HepG2 (cell line): ENCODE measurements at regions not wholly inside any gene's neighbourhood (a gene's known extent, or its start where the extent isn't known, plus 50 kb on each side); places are given as distances from the start of the nearest gene placed in this dataset.

Experiments used
- ATAC-seq: fragments of 200-7000 bp; cut with Tn5 transposase; 3 replicates; pipeline ENCODE4 v1.9.1; 2020; ENCODE audit warnings: mild to moderate bottlenecking, moderate library complexity
- BruUV-seq: library from RNA; stranded (reverse); fragments of 400-500 nt; replicated peaks from 2 replicates; lab custom pipeline; 2021; lab: Mats Ljungman, UMichigan
- CTCF ChIA-PET: fragments of 300-600 bp; formaldehyde crosslinking; extraction: SDS; loops from one replicate; lab custom pipeline; 2021; ENCODE audit warnings: low total read pairs, inconsistent platforms, low intra/inter-chr PET ratio; lab: Yijun Ruan, JAX
- POLR2A ChIA-PET: fragments of 350-600 bp; sonication (Branson Sonifier 250); formaldehyde crosslinking; loops from one replicate; lab custom pipeline; 2020; ENCODE audit warnings: antibody characterized with exemption, inconsistent platforms; lab: Yijun Ruan, JAX
- DNase-seq: peaks from one replicate; pipeline ENCODE4 v3.0.0-alpha.2; 2015; ENCODE audit warnings: low spot score
- FAIRE-seq: peaks from 3 replicates; lab custom pipeline; 2011; peaks lifted over from hg19 to GRCh38; lab: Jason Lieb, UNC
- H2AFZ ChIP-seq: one replicate; pipeline ENCODE4 v1.6.1; 2011; ENCODE audit warnings: low read length, inconsistent platforms
- H3K27ac ChIP-seq: fragments of 300-600 bp; 3 replicates; pipeline ENCODE4 v1.8.0; 2011; ENCODE audit warnings: mixed run types, mild to moderate bottlenecking, mixed read lengths, low read length, inconsistent platforms; ENCODE audit not compliant: insufficient read depth; ENCODE audit errors: extremely low read length
- H3K27me3 ChIP-seq, 2 experiments: fragments of 200-600 bp in 1 of 2; 2 replicates in 1 of 2; 3 replicates in 1 of 2; pipeline versions ENCODE4 v1.6.0 to v1.8.0; 2011; ENCODE audit warnings: low read length in 2 of 2, mild to moderate bottlenecking in 2 of 2, moderate library complexity in 2 of 2, inconsistent platforms in 1 of 2; ENCODE audit not compliant: insufficient read depth in 2 of 2, control insufficient read depth in 1 of 2
- H3K36me3 ChIP-seq, 2 experiments: fragments of 200-600 bp in 1 of 2; replicated peaks in 1 of 2; 2 replicates in 1 of 2; 3 replicates in 1 of 2; pipeline versions ENCODE4 v1.5.1 to v1.8.0; 2011; ENCODE audit warnings: low read length in 2 of 2, inconsistent platforms in 1 of 2; ENCODE audit not compliant: insufficient read depth in 2 of 2, control insufficient read depth in 1 of 2
- H3K4me1 ChIP-seq: 2 replicates; pipeline ENCODE4 v1.5.1; 2012; ENCODE audit warnings: low read length, inconsistent platforms; ENCODE audit not compliant: insufficient read depth
- H3K4me2 ChIP-seq: 2 replicates; pipeline ENCODE4 v1.6.0; 2011; ENCODE audit warnings: low read depth, low read length, inconsistent platforms
- H3K4me3 ChIP-seq, 3 experiments: fragments of 200-600 bp in 1 of 3; sonication (generic), shearing (Covaris generic) in 1 of 3; replicated peaks in 1 of 3; 2 replicates each; pipeline ENCODE4 v1.5.1; 2011 to 2016; ENCODE audit warnings: low read length in 3 of 3, inconsistent platforms in 2 of 3, low read depth in 2 of 3, mild to moderate bottlenecking in 2 of 3, control low read depth in 1 of 3, mixed read lengths in 1 of 3; ENCODE audit not compliant: insufficient read depth in 1 of 3
- H3K79me2 ChIP-seq: one replicate; pipeline ENCODE4 v1.6.1; 2011; ENCODE audit warnings: low read length, inconsistent platforms; ENCODE audit not compliant: insufficient read depth
- H3K9ac ChIP-seq: 2 replicates; pipeline ENCODE4 v1.6.0; 2011; ENCODE audit warnings: mild to moderate bottlenecking, low read depth, low read length, inconsistent platforms; ENCODE audit not compliant: insufficient read depth
- H3K9me3 ChIP-seq: 2 replicates; pipeline ENCODE4 v1.5.1; 2012; ENCODE audit warnings: mild to moderate bottlenecking, low read length
- H4K20me1 ChIP-seq: 2 replicates; pipeline ENCODE4 v1.6.0; 2011; ENCODE audit warnings: inconsistent platforms, mild to moderate bottlenecking, low read length, moderate library complexity; ENCODE audit not compliant: insufficient read depth
- FOSL2 ChIP-seq: sonication (generic); formaldehyde crosslinking; IDR thresholded peaks from 2 replicates; pipeline ENCODE4 v1.4.0; 2020; ENCODE audit warnings: missing genetic modification reagents
- GATA4 ChIP-seq: sonication (generic); IDR thresholded peaks from 2 replicates; pipeline ENCODE4 v1.6.1; 2016; ENCODE audit warnings: antibody characterized with exemption, low read depth, borderline replicate concordance
- HIVEP1 ChIP-seq: sonication (generic); formaldehyde crosslinking; IDR thresholded peaks from 2 replicates; pipeline ENCODE4 v1.4.0; 2020; ENCODE audit warnings: mild to moderate bottlenecking, missing genetic modification reagents
- MBD4 ChIP-seq: IDR thresholded peaks from 2 replicates; pipeline ENCODE4 v1.6.1; 2012; ENCODE audit warnings: low read length, inconsistent platforms, borderline replicate concordance
- MYNN ChIP-seq: sonication (generic); formaldehyde crosslinking; IDR thresholded peaks from 2 replicates; pipeline ENCODE4 v1.4.0; 2020; ENCODE audit warnings: mild to moderate bottlenecking, low read depth, missing genetic modification reagents
- NR1H2 ChIP-seq: sonication (generic); formaldehyde crosslinking; IDR thresholded peaks from 2 replicates; pipeline ENCODE4 v1.8.1; 2022; ENCODE audit warnings: low read depth, missing genetic modification reagents, borderline replicate concordance
- SOX6 ChIP-seq, 2 experiments: fragments of 450-650 bp in 1 of 2; sonication (generic) in 1 of 2; formaldehyde crosslinking in 1 of 2; IDR thresholded peaks; 2 replicates each; pipeline versions ENCODE4 v1.4.0 to v1.6.1; 2017 to 2020; ENCODE audit warnings: antibody characterized with exemption in 1 of 2, mild to moderate bottlenecking in 1 of 2, missing genetic modification reagents in 1 of 2
- TOE1 ChIP-seq: sonication (generic); formaldehyde crosslinking; IDR thresholded peaks from 2 replicates; pipeline ENCODE4 v1.4.0; 2020; ENCODE audit warnings: mild to moderate bottlenecking, missing genetic modification reagents
- YEATS2 ChIP-seq: sonication (generic); formaldehyde crosslinking; IDR thresholded peaks from 2 replicates; pipeline ENCODE4 v1.4.0; 2020; ENCODE audit warnings: missing genetic modification reagents, borderline replicate concordance
- ZNF30 ChIP-seq: sonication (generic); formaldehyde crosslinking; IDR thresholded peaks from 2 replicates; pipeline ENCODE4 v1.5.0; 2020; ENCODE audit warnings: mild to moderate bottlenecking, missing genetic modification reagents
- WGBS: methylation state at CpG from one replicate; pipeline ENCODE4 v1.1.6; 2017; ENCODE audit warnings: low lambda C conversion rate; 5-methylcytosine and 5-hydroxymethylcytosine counted together
- in situ Hi-C: cut with HindIII; loops from 2 replicates; pipeline ENCODE4 v1.10.0; 2017; ENCODE audit warnings: low pct_unique_long_range_greater_than_20kb; ENCODE audit not compliant: extremely low pct_ligation_motif_present
- intact Hi-C: fragments of 100-400 bp; cut with micrococcal nuclease; formaldehyde crosslinking; loops from one replicate; pipeline ENCODE4 v1.10.0; 2022; ENCODE audit not compliant: unreplicated experiment

- H3K4me3 ChIP-seq, result no peak overlapping the region
- TF ChIP-seq MYNN (CRISPR knock-in tag) (no peak), MBD4 (no peak)
- ATAC-seq (no peak), DNase-seq (no peak), FAIRE-seq (no peak)
- ChIA-PET POLR2A (no interaction called here), CTCF (no interaction called here)
- no peak overlapping the region for H2AFZ ChIP-seq
- BruUV-seq, result no TSS peak
- H3K4me2 ChIP-seq, result no peak overlapping the region
- no peak overlapping the region for H3K27ac ChIP-seq
- H3K4me1 ChIP-seq, result no peaks in the 10 kb centered on the region
- no peaks in the 10 kb centered on the region for H3K36me3 ChIP-seq
- H3K9ac ChIP-seq, result no peak overlapping the region
- no peaks in the 10 kb centered on the region for H3K79me2 ChIP-seq
- peaks cover 4% of the 10 kb centered on the region; the same call in 1 of the 2 replicates for H3K9me3 ChIP-seq
- H3K27me3 ChIP-seq, result peaks cover 0 to 11% of the 10 kb centered on the region in 2 experiments; a peak in 2 of 5 replicates
- in situ Hi-C loops (no loop called here), intact Hi-C loops (no loop called here)
- H4K20me1 ChIP-seq, result no peaks in the 10 kb centered on the region
- WGBS, result 3% methylated on average over 3 of the region's 3 CpGs
These were observed 166.1 kb downstream of the ADAMTS15 start for GRCh38 chr11:130614591-130614990.

GRCh38 chr11:130615561-130615960 is 167.1 kb downstream of the ADAMTS15 start:
- H3K4me1 ChIP-seq, result no peaks in the 10 kb centered on the region
- in situ Hi-C loops (no loop called here), intact Hi-C loops (no loop called here)
- no peaks in the 10 kb centered on the region for H3K79me2 ChIP-seq
- ATAC-seq, result no peak
- POLR2A ChIA-PET, result no interaction called here
- H3K27me3 ChIP-seq, result peaks cover 0 to 11% of the 10 kb centered on the region in 2 experiments; a peak in 2 of 5 replicates
- CTCF ChIA-PET, result no interaction called here
- no peak for TF ChIP-seq FOSL2
- no peak for TF ChIP-seq NR1H2 (CRISPR knock-in tag)
- no peak for TF ChIP-seq HIVEP1 (CRISPR knock-in tag)
- TF ChIP-seq YEATS2, result no peak
- no peak for TF ChIP-seq TOE1 (CRISPR knock-in tag)
- no peak for TF ChIP-seq ZNF30 (CRISPR knock-in tag)
- no peak for TF ChIP-seq SOX6 (IDR thresholded peaks at IDR 0.05)
- no peak for TF ChIP-seq SOX6 (CRISPR knock-in tag; IDR thresholded peaks at IDR 0.05)
- TF ChIP-seq GATA4, result no peak
- TF ChIP-seq, all 625 proteins: peak for 0
- Histone ChIP-seq H2AFZ (no peak overlapping the region), H3K27ac (no peak overlapping the region), H3K4me2 (no peak overlapping the region), H3K9me3 (peaks cover 4% of the 10 kb centered on the region; the same call in 1 of the 2 replicates), H3K4me3 (no peak overlapping the region), H4K20me1 (no peaks in the 10 kb centered on the region), H3K36me3 (no peaks in the 10 kb centered on the region), H3K9ac (no peak overlapping the region)
- FAIRE-seq (no peak), DNase-seq (no peak)
- no TSS peak for BruUV-seq
- 21% methylated on average over 3 of the region's 3 CpGs for WGBS
